ENCODE measurements at regions not wholly inside any gene's neighbourhood (a gene's known extent, or its start where the extent isn't known, plus 50 kb on each side); places are given as distances from the start of the nearest gene placed in this dataset.
"Not testable (repeated sequence)": the region's sequence is repeated elsewhere in the genome, so short reads cannot be mapped to it uniquely, and the experiment has no call there.

DNA sequence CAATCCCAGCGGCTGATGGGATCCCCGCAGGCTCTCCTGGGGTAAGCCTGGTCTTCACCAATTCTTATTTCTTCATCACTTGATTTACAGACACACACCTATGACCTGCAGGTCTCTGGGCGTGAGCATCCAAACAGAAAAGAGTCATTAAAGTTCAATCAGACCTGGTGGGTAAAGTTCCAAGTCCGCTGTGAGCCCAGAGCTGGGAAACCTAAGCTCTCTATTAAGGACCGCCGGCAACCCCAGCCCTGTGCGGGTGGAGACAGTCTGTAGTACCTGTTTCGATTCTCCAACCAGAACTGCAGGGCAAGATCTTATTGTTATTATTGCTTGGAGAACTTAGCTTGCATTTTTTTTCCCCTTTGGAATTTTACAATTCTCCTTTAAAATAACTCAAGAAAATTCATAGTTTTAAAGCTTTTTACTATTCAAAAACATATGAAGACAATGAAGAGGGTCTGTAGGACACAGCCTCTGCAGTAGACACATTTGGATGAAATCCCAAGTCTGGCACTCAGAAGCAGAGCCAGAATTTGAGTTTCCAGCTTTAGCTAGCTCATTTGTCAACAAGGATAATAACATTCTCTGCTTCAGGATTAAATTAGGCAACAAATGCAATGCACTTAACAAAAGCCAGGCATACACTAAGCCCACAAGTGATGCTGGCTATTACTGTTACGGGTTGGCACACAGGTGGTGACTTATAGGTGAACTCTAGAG, 376.4 kb downstream of the INSIG2 start:
- DNase-seq (ENCODE audit: low spot score): no peak

DNA sequence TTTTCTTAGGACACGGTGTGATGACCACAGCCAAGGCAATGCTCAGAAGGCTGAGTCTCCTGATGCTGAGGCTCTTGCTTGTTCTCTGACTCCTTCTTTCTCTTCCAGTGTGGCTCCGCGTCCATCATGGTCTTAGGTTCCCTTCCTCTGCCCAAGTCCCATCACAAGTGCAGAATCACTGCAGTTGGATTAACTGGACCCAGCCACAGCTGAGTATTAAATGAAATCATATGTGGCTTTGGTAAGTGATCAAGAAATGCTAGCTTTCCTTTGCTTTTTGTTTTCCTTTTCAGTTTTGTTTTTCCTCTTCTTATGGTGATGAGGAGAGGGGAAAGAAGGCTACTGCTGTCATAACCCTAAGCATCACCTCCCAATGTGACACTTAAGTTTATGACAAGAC, 375.8 kb downstream of the INSIG2 start:
- peak; percentile 22 for DNase-seq (ENCODE audit: low spot score)

DNA sequence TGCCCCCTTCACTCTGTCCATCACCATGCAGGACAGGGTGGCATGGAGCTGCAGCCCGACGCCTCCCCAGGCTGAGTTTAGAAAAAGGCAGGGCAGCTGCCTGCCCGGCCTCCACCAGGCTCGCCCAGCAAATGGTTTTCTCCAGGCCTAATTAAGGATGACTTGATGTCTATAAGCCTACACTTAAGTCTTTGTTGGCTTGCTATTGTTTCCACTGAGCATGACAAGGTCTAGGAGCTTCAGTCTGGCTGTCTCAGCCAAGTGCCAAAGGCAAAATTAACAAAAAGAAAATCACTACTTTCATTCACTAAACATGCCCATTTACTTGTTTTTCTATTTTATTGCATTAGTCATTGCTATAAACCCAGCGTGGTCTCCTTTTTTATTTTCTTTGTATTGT, 372.2 kb downstream of the INSIG2 start:
- no peak for DNase-seq (ENCODE audit: low spot score)

DNA sequence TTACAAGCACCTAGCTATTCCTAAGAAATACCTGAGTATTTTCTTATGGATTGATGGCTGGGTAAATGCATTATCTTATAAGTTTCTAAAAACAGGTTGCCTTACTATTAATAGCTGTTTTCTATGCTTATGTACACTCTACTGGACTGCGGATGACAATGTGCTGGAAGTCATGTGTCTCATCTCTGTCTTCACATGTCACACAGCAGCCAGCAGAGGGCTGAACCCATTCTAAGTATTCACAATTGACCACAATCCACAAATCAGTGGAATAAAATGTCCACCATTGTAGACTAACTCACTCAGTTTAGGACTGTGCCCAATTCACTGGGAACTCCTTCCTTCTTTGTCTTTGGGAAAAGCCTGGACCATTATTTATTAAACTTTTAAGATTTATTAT, 371.2 kb downstream of the INSIG2 start:
- no peak for DNase-seq (ENCODE audit: low spot score)

DNA sequence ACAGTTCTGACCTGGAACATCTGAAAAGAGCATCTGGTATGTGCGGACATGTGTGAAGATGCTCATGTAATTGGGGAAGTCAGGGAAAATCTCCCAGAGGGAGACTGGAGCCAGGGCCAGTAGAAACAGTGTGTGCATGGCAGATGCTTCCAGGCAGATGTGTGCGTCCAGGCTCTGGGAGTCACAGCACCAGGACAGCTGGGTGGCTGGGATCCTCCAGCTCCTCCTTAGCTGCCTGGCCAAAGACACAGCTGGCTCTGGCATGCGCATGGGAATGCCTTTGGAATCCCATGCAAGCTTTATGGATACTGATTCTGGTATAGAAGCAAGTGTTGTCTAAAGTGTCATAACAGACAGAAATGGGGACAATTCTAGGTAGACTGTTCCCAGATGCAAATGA, 369.7 kb downstream of the INSIG2 start:
- DNase-seq (ENCODE audit: low spot score): no peak

DNA sequence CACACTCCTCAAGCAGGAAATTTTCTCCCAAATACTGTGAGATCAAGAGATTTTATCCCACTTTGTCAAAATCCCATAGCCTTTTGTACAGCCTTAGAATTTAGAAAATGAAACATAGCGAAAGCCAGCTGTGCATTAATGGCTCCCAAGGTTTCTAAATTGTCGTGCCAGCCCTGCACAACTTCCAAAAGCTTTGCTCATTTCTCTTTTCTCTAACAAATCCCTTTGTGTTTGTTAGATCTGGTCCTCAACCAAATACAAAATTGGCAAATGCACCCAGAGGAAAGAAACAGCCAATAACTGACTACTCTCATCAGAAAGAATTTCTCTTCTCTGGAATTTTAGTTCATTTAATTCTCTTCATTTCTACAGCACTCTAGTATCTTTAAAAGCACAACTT, 361.1 kb downstream of the INSIG2 start:
- no peak for DNase-seq (ENCODE audit: low spot score)

DNA sequence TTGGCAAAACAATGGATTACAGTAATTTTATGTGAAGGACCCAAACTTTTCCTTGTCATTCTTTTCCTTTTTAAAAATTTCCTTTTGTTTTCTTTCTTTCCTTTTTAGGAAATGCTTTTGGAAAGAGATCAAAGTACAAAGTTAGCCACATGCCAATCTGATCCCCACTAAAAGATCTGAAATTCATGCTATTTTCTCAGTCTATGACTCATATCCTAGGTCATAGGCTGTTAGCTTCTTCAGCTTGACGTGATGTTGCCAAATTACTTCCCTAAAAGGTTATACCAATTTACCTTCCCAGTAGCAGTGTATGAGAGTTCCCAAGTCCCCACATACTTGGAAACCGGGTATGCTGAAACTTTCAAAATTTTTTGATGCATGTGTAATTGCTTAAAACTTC, 355.3 kb downstream of the INSIG2 start:
- peak; percentile 51 for DNase-seq (ENCODE audit: low spot score)

DNA sequence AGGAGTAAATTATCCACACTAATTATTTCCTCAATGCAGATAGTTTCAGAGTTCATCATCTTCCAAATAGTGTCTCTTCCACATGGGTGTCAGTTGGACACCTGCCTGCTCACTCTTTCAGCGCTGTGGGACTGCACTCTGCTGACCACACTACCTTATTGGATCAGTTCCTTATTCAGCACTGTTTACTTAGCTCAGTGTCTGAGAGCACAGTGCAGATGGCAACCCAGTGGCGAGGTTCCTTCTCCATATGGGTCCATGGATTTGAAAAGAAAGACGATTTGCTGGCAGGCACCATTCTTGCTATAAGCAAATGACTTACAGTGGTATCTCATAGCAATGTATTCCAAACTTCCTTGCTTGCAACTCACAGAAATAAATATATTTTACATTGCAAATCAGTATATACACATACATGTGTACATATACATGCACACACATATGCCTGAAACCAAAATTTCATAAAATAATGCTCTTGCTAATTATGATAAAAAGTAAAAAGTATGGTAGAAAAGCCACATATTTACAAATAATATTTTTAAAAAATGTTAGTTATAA, 354.8 kb downstream of the INSIG2 start:
- DNase-seq (ENCODE audit: low spot score): no peak

DNA sequence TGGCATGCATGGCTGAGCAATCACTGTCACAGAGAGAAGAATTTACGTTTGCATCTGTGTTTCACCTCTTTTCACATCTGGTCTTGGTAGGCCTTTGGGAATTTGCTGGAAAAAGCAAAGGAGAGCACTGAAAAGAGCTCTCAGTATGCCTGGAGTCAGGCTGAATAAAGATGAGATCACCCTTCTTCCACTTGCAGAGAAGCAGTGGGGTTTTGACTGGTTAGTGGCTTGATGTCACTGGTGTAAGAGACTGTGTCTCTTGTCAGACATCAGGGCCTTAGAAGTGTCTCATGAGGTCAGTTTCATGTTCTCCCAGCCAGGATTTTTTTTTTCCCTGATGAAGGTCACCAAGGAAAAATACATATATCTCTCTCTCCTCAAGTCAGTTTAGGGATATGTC, 353.8 kb downstream of the INSIG2 start:
- DNase-seq (ENCODE audit: low spot score): no peak

DNA sequence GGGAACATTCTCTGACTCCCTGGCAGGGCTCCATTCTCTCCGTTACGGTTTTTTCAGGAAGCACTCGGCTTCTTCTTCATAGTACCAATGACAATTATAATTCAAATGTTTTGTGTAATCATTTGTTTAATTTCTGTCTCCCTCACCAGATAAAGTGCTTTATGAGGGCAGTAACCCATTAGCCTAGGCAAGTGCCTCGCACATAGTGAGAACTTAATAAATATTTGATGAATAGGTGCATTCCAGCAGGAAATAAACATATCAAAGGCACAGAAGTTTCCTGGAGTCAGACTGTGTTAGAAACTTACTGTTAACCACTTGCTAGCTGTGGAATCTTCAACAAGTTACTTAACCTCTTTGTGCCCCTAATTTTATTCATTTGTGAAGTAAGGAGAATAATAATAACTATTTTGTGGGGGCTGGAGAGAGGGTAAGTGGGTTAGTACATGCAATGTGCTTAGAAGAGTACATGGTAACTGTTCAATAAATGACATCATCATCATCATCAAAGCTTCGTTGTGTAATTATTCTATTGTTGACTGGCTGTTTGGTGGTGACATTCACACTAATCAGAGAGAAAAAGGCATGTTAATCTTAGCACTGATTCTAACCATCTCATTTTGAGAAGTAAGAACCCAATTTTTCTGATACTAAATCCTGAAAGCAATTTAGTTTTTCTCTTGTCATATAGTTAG, 352.3 kb downstream of the INSIG2 start:
- DNase-seq (ENCODE audit: low spot score): no peak

DNA sequence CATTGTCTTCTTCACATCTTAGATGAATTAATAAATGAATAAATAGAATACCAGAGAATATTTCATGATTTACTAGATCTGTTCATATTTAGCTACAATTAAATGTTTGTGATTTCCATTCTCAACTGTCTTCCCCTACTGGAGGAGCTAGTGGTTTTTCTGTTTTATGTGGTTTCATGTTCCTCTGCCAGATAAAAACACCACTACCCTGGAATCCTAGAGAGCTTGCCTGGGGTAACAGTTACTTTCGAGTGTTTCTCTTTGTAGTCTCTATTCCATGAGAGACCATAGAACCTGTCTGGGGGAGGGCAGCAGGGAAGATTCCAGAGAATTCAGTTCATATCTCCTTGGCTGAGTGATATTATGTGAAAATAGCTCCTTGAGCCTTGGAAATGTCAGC, 349.2 kb downstream of the INSIG2 start:
- no peak for DNase-seq (ENCODE audit: low spot score)

DNA sequence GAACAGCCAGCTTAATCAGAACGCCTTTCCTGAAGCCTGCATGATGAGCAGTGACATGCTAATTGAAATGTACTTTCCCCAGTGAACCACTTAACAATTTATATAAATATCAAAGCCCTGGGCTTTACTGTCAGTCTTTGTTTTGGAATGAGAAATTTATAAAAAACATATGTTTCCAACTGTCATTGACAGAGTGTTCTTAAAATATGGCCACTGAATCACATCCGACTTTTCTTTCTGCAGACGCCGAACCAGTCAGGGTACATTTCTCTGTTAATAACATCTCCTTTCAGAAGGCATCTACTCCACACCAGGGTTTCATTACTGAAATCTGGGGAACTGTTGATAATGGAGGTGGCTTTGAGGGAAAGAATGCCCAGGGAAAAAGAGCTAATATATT, 343.7 kb downstream of the INSIG2 start:
- DNase-seq (ENCODE audit: low spot score): no peak

DNA sequence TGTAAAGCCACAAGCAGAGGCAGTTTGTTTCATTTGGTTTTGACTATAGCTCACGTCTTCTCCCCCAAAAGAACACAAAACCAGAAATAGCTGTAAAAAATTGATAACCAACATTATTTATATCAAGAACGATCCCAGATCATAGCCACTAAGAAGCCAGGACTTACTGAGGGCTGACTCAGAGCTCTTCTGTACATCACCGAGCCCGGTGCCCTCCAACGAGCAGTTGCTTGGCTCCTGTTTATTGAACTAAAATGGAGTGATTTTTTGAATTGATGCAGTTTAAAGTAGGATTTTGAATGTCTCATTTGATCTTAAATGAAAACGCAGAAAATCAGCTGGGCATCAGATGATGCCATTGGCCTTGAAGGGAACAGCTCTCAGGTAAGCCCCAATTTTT, 343.3 kb downstream of the INSIG2 start:
- DNase-seq (ENCODE audit: low spot score): no peak

DNA sequence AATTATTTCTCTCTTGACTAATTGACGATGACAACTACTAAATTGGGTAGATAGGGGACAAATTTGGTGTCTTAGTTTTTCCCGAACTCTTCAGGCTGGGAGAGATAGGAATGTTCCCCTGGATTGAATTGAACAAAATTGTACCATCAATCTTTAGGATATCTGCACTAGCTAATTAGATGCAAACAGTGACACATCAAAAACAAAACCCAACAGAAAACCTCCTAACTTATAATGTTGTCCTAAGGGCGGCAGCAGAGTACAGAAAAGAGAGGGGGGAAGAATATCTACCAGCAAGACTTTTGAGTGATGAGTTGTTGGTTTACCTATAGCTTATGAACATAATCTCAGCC, 342.9 kb downstream of the INSIG2 start:
- peak; percentile 24 for DNase-seq (ENCODE audit: low spot score)

DNA sequence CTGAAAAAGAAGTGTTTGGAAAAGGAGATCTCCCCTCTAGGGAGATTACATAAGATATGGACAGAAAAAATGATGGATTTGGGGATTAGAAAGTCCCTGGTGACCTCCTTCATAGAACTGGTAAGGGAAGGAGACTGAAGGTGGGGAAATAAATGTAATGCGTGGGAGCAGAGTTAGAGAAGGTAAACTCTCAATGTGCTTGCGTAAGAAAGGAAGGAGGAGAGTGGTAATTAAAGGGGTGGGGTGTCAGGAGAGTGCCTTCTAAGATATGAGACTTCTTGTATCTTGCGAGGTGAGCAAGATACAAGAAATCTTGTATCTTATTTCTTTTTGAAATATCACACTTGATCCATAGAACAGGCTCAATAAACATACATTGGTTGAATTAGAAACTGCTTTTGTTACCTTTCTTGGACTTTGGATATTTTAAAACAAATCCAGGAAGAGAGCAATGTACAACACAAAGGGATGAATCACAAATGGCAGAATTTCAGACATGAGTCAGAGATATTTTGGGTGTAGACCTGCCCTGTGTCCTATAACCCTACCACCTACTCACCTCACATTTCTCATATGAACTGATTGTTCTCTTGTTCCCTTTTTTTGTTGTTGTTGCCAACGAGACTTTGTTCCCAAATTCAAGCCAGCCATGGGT, 342.4 kb downstream of the INSIG2 start:
- DNase-seq (ENCODE audit: low spot score): peak; percentile 64

DNA sequence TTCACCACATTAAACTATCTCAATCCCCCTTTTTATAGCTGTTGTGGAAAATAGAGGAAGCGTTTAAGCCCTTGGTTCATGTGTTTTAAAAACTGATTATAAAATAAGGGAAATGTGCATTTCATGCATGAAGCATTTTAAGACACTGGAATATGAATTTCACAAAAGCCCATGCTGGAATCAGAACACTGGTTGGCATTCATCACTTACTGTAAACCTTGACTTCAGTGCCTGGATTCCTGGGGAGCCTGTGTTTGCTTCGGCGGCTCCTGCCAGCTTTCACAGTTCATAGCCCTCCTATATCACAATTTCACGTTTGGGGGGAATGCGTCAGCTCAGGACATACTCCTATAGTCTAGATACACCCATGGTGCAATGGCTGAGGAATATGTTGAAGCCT, 336.9 kb downstream of the INSIG2 start:
- DNase-seq (ENCODE audit: low spot score): no peak

DNA sequence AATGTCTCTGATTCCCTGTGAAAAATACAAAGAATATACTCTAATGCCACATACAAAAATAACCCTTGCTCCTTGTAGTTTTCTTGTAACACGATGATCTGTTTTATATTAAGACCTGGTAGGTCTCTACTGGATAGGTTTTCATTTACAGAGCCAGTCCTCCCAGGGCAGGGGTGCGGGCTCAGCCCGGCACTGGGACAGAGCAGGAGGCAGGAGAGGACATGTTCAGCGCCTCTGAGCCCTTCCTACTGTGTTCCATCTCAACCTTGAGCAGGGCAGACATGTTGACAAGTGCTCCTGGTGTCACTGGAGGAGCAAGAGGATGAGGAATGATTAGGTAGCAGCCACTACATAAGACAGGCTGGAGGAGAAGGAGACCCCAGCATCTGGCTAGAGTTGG, 335.5 kb downstream of the INSIG2 start:
- DNase-seq (ENCODE audit: low spot score): no peak

DNA sequence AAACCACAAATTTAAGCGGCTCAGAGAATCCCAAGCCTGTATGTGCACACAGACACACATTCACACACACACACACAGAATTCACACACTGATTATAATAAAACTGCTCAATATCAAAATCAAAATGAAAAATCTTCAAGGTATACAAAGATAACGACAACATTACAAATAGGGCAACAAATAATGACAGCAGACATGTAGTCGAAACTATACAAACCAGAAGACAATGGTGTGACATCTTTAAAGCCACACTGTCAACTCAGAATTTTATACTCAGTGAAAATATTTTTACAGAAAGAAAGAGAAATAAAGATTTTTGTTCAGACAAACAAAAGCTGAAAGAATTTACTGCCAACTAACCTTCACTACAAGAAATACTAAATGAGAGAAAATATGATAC, 333.4 kb downstream of the INSIG2 start:
- no peak for DNase-seq (ENCODE audit: low spot score)

DNA sequence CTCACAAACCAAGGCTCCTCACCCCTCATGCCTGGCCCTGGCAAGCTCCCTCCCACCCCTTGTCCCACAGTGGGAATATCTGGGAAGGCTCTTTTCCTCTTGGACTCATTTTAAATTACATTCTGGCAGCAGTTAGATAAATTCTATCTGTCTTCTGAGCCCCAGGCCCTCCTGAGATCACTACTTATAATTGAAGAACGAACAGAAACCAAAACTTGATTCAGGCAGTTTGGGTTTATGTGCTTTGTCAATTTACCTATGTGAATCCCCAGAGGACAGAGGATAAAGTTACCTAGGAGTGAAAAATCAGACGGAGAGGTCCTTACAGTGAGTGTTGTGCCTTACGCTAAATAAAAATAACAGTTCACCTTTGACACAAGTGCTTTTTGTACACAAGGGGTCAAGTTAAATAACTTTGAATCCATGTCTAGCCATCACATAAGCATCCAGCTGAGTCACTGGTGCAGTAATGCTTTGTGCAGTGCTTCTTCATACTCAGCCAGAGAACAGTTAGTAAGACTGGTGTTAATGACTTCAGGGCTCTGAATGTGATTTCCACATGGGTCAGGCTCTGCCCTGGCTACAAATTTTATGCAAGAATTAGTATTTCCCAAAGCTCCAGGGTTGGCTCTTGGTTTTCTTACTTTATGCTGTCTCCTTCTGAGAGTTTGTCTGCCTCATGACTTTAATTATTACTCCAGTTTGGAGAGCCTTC, 329.3 kb downstream of the INSIG2 start:
- peak; percentile 79 for DNase-seq (ENCODE audit: low spot score)

DNA sequence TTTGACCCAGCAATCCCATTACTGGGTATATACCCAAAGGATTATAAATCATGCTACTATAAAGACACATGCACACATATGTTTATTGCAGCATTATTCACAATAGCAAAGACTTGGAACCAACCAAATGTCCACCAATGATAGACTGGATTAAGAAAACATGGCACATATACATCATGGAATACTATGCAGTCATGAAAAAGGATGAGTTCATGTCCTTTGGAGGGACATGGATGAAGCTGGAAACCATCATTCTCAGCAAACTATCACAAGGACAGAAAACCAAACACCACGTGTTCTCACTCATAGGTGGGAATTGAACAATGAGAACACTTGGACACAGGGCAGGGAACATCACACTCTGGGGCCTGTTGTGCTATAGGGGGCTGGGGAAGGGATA, 326.9 kb downstream of the INSIG2 start:
- DNase-seq (ENCODE audit: low spot score): not testable (repeated sequence)

DNA sequence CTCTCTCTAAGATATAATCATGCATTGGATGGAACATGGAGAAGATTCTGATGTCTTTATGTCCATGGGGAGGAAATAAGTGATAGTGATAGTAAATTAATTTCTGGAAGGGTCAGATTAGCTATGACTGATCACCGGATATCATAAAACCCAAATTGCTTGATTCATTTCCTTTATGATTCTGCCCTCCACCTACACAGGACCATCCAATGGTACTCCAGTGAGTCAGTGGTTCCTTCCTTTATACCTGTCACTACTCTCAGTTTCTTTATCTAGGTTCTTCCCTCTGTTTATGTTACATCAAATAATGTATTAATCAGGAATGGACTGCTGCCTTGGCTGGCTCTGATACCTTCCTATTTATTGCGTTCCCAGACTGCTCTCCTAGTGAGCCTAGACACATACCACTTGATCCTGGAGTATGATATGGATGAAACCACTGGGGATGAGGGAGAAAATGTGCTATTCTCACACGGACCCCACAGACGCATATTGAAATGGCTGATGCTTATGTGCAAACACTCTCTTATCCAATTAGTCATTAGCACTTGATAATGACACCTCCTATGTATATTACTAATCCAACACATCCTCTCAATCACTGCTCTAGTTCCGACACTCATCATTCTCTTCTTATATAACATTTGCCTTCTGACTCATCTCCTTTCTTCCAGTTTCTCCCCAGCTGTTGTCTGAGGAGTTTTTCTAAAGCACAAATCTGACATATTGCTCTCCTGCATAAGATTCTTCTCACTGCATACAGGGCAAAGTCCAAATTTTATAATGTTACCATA, 315.6 kb downstream of the INSIG2 start:
- DNase-seq (ENCODE audit: low spot score): no peak

DNA sequence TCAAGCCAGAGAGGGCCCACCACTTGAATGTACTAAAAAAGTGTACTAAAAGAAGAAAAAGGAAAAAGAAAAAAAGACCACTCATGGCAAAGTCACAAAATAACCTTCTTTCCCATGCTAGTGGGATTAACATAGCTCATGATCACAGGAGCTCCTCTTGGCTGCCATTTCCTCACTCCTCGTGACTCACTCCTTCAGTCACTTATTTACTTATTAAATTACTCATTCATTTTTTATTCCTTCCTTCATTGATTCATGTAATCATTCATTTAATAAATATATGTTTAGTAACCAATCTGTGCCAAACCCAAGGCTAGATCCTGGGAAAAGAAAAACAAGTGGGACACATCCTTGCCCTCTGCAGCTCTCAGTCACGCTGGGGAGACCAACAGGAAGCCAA, 300.5 kb downstream of the INSIG2 start:
- peak; percentile 43 for DNase-seq (ENCODE audit: low spot score)
